ENCODE measurements at regions not wholly inside any gene's neighbourhood (a gene's known extent, or its start where the extent isn't known, plus 50 kb on each side); places are given as distances from the start of the nearest gene placed in this dataset.

- TF ChIP-seq POLR2A (IDR thresholded peaks at IDR 0.05) = no peak
- no peak for TF ChIP-seq POLR2AphosphoS5 (IDR thresholded peaks at IDR 0.05)
- no peak for TF ChIP-seq CTCF (IDR thresholded peaks at IDR 0.05)
These were observed 75.7 kb upstream of the CCDC112 start for GRCh38 chr5:115372146-115372545.

All from upper lobe of left lung (tissue), 4 donors.